ENCODE measurements at regions not wholly inside any gene's neighbourhood (a gene's known extent, or its start where the extent isn't known, plus 50 kb on each side); places are given as distances from the start of the nearest gene placed in this dataset.

DNA sequence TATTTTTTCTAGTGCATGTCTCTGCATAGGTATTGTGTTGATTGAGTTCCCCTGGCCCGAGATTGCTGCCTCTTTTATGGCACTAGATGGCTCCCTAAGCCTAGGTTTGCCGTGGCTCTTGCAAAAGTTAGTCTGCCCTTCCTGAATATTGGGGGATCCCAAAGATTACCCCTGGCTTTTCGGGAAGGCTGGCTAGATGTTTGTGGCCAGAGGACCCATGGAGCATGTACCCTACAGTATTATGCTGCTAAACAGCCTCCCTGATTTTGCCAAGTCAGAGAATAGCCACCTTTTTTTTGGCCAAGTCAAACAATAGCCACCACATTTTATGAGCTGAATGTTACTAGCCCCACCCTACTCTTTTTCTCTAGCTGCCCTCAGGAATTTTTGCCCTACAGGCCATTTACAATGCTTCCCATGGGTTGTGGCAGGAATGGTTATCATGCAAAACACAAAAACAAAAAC is 343.2 kb downstream of the OLFM3 start (continued):
- TF ChIP-seq, protein P1, sequence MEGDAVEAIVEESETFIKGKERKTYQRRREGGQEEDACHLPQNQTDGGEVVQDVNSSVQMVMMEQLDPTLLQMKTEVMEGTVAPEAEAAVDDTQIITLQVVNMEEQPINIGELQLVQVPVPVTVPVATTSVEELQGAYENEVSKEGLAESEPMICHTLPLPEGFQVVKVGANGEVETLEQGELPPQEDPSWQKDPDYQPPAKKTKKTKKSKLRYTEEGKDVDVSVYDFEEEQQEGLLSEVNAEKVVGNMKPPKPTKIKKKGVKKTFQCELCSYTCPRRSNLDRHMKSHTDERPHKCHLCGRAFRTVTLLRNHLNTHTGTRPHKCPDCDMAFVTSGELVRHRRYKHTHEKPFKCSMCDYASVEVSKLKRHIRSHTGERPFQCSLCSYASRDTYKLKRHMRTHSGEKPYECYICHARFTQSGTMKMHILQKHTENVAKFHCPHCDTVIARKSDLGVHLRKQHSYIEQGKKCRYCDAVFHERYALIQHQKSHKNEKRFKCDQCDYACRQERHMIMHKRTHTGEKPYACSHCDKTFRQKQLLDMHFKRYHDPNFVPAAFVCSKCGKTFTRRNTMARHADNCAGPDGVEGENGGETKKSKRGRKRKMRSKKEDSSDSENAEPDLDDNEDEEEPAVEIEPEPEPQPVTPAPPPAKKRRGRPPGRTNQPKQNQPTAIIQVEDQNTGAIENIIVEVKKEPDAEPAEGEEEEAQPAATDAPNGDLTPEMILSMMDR (IDR thresholded peaks at IDR 0.05; ENCODE audit: control extremely low read depth in 1 of 3, insufficient read depth in 1 of 3, low read depth in 1 of 3, low read length in 3 of 3): peak; percentile 54 to 85 (median 73)
